ENCODE measurements at regions not wholly inside any gene's neighbourhood (a gene's known extent, or its start where the extent isn't known, plus 50 kb on each side); places are given as distances from the start of the nearest gene placed in this dataset.

GRCh38 chr12:107283652-107284051, 190.3 kb upstream of the CRY1 start:
- ATAC-seq (ENCODE audit: low FRiP score) (no peak), DNase-seq (ENCODE audit: low spot score) (no peak)
- TF ChIP-seq CTCF (IDR thresholded peaks at IDR 0.05), result no peak

GRCh38 chr12:107284692-107285091, 191.3 kb upstream of the CRY1 start:
- no peak for DNase-seq (ENCODE audit: low spot score)
- ATAC-seq (ENCODE audit: low FRiP score), result no peak
- TF ChIP-seq CTCF (IDR thresholded peaks at IDR 0.05), result no peak

GRCh38 chr12:107287436-107288413, 194.4 kb upstream of the CRY1 start:
- no peak for DNase-seq (ENCODE audit: low spot score)
- no peak for ATAC-seq (ENCODE audit: low FRiP score)
- no peak for TF ChIP-seq CTCF (IDR thresholded peaks at IDR 0.05)

- DNase-seq (ENCODE audit: low spot score) (no peak), ATAC-seq (ENCODE audit: low FRiP score) (no peak)
- TF ChIP-seq CTCF (IDR thresholded peaks at IDR 0.05), result no peak
Measured at GRCh38 chr12:107288414-107289127, 195.2 kb upstream of the CRY1 start.

DNA sequence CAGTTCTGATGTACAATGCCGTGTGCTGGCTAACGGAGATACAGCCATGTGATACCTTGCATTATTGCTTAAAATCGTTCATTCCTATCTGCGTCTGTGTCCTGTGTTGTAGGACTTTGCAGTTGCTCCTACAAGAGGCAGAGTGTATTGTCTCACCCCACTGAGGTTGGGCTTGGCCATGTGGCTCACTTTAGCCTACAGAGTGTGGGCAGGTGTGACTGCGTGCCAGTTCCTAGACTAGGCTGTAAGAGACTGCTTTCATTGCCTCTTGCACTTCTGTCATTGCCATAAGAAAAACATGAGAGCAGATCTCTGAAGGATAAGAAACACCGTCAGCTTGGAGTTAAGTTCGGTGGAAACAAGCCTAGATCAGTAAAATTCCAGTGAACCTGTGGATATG, 197.7 kb upstream of the CRY1 start:
- no peak for DNase-seq (ENCODE audit: low spot score)
- no peak for TF ChIP-seq CTCF (IDR thresholded peaks at IDR 0.05)
- ATAC-seq (ENCODE audit: low FRiP score), result no peak

- ATAC-seq (ENCODE audit: low FRiP score), result no peak
- no peak for DNase-seq (ENCODE audit: low spot score)
- TF ChIP-seq CTCF (IDR thresholded peaks at IDR 0.05), result no peak
Measured at GRCh38 chr12:107296681-107297089, 203.3 kb upstream of the CRY1 start.

Measured in omental fat pad (tissue), 3 donors.